ENCODE measurements at regions not wholly inside any gene's neighbourhood (a gene's known extent, or its start where the extent isn't known, plus 50 kb on each side); places are given as distances from the start of the nearest gene placed in this dataset.

DNA sequence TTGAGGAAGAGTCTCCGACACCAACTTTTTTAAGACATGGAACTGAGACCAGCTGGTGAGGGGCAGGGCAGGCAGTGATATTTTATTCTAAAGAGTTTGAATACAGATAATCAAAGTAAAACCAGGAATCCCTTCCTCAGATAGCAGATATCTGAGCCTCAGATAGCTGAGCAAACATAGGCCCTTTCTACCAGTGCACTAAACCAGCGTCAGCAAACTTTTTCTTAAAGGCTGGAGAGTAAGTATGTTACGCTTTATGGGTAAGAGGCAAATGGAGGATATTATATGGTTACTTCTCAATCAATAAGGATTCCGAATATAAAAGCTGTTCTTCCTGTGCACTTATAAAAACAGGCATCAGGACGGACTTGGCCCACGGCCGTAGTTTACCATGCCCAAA is 73.9 kb downstream of the WNT5A start:
- no peak for DNase-seq

DNA sequence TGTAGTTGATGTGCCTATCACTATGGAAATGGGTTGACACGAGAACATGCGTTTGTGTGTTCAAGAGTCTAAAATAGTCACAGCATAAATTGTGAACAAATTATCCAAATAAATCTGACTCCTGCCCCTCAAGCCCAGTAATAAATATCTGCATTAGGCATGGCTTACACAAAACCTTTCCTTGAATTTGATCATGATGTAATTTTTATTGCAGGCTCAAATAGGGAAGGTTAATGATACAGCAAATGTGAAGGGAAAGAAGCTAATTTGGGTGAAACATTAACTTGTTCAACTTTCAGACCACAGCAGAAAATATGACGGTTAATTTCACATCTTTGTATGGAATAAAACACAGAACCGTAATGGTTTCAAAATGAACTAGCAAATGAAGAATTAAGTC is 74.6 kb downstream of the WNT5A start:
- no peak for DNase-seq

DNA sequence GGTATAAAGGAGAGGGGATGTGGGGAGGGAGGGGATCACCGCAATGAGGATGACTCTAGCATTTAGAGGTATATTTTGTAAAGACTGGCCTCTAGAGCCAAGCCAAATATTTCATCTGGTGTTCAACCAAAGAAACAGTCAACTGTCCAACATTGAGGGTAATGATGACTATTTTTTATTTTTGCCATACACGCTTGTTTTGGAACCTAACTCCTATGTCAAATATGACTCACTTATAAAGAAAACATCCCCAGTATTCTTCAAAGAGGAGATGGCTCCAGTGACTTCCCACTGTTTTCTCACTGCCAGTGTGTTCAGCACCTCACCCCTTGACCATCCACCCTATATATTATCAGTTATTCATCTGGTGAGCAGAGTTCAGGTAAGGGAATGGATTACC is 77.3 kb downstream of the WNT5A start:
- DNase-seq, result no peak

DNA sequence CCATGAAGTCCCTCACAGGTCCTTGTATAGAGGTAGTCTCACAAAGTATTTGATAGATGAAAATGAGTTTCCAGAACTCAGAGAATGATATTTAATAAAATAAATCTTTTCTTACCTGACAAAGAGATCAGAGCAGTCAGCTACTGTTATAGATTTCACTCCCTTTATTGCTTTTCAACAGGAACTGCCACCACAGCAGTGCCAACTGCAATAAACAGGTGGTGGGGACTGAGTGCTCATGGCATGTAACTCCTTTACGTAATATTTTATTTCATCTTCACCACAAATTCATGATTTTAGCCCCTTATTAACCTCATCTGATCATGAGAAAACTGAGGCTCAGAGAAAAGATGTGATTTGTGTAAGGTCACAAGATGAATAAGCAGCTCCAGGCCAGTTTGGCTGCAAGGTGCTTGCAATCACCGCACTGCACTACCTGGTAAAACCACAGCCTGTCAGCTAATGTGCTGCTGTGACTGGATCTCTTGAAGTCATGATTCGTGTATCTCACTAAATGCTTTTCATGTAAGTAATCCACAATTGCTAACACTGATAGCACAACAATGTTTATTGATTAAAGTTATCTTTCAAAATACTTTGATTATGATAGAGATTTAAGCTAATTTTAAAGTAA is 78.8 kb downstream of the WNT5A start:
- DNase-seq, result no peak

DNA sequence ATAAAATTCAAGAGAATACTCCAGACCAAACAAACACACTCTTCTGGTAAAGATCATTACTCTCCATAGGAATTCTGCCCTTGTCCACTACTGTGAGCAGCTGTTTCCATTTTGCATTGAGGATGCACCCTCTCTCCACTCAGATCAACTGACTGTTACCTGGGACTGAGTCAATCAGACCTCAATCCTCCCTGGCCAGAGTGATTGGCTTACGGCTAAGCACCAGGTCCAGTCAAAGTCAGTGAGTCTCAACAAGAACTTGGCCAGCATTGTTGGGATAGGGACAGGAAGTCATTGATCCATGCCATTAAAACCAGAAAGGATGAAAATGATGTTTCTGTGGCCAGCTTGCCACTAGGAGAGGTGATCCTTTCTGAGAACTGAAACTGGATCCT is 79.7 kb downstream of the WNT5A start:
- DNase-seq, result no peak

DNA sequence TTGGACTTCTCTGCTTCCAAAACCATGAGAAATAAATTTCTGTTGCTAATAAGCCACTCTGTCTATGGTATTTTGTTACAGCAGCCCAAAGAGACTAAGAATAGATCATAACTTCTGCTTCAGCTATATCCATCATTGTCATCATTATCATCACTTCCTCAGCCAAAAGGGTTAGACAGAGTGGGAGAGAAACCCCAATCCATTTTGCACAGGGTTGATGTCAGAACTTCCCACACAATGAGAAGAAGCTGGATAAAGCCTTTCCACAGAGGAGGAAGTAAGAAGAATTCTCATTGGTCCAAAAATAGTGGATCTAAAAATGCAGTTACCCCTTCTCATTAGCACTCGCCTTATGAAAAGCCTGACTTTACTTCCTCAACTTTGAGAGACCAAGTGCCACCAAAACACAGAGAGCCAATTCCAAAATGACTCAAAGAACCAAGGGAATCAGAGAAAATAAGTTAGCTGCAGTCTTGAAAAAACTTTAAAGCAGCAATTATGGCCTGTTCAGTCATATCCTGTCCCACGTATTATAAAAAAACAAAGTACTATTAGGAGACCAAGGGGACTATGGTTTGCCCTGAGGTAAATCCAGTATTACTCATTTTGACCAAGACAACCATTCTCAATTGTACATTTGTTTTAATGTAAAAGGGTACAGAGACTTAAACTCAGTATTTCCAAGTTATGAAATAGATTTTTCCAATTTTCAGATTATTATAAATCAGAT is 80.2 kb downstream of the WNT5A start:
- no peak for DNase-seq

DNA sequence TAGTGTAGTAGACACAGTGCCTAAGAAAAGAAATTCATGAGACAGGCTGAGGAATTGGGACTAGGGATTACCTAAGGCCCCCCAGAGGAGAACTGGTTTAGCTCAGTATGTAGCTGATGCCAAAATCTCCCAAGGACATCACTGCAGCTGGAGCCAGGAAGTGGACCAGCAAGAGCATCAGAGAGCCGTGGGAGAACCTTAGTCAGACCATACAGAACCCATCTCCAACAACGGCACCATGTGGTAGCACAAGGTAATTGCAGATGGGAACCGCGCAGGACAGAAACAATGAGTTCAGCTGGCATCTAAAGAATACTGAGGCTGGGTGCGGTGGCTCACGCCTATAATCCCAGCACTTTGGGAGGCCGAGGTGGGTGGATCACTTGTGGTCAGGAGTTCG is 81.7 kb downstream of the WNT5A start:
- peak; percentile 1 to 5 for DNase-seq

DNA sequence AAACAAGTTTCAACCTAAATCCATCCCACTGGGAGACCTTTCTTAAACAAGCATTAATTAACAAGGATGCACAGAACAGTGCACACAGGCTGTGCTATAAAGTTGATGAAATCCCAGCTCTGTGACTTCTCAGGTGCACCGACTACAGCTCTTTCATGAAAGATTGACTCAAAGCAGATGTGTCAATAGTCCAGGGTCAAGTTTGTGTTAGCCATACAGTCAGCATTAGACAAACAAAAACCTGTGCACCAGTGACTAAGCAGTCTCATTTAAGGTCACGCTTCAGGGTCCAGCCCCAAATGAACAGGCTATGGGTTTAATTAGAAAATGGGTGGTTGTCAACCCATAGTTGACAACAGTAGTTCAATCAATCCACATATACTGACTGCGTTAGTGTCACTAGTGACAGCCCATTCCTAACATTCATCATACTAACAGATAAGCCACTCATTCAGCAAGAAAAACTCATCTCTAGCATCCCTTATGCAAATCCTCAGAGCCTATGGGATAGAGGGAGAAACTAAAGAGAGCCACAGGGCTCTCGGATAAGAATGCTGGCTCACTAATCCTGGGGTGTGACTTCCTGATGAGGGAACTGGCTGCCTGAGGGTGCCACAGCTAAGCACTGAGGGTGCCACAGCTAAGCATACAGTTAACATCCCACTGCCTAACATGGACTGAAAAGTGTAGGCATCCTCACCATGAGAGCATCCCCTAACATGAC is 84.1 kb downstream of the WNT5A start:
- DNase-seq, result no peak

DNA sequence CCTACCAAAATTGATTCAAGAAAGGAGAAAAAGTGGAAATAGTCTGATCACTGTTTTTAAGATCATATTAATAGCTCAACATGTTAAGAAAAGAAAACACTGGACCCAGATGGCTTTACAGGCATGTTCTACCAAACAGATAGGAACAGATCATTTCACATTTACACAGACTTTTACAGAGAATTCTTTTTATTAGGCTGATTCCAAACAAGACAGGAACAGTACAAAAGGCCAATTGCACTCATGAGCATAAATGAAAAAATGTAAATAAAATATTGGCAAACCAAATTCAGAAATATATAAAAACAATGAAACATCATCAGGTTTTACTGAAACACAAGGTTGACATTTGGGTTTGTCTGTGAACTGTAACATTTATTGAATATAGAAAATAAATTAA is 106.5 kb downstream of the WNT5A start:
- DNase-seq, result no peak

DNA sequence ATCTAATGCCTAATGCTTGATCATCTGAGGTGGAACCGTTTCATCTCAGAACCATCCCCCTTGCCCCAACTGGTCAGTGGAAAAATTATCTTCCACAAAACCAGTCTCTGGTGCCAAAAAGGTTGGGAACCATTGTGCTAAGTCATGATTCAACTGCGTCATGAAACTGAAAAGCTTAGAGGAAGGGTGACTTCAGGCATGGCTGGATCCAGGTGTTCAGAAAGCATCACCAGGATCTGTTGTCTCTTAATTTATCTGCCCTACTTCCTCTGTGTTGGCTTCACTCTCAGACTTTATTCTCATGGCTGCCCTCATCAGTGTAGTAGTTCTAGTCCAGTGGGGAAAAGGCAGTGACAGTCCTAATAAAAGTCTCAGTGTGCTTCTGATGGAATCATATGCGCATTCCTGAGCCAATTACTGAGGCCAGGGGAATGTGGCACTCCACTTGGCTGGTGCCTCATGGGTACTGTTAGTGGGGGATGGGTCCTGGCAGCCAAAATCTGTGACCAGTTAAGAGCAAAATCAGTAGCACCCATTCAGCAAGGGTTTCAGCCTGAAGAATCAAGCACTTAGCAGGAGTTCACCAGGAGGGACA is 110.3 kb downstream of the WNT5A start:
- DNase-seq, result no peak

DNA sequence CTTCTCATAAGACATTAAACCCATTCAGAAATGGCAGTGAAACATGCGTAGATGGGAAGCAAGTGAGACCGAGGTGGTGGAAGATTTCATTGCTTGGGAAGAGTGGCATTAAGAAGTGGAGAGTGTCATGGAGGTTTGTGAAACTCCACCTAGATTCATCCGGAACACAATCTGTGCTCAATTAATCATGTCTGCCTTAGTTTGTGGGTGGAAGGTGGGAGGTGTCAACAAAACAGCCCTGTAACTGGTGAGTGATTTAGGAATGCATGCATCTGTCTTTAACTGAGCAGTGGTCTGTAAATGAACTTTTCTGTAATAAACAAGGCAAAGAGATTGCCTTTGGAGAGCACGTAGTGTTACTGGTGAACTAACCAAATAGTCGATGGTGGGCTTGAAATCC is 113.7 kb downstream of the WNT5A start:
- no peak for DNase-seq

DNA sequence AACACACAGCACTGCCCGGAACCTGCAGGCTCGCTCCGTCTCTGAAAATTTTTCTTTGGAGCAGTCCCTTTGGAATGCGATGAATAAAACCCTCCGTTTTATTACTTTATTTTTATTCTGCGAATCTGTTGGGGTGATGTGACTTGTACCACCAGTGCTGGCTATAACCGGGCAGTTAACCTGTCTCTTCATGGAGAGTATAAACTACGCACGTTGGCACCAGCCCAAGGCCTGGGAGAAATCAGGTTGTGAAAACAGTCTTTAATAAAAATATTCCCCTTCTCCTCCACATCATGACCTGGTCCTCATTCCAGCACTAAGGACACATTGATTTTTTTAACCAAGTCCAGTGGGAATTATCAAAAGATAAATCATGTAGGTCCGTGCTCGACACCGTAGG is 116.8 kb downstream of the WNT5A start:
- DNase-seq, result no peak

DNA sequence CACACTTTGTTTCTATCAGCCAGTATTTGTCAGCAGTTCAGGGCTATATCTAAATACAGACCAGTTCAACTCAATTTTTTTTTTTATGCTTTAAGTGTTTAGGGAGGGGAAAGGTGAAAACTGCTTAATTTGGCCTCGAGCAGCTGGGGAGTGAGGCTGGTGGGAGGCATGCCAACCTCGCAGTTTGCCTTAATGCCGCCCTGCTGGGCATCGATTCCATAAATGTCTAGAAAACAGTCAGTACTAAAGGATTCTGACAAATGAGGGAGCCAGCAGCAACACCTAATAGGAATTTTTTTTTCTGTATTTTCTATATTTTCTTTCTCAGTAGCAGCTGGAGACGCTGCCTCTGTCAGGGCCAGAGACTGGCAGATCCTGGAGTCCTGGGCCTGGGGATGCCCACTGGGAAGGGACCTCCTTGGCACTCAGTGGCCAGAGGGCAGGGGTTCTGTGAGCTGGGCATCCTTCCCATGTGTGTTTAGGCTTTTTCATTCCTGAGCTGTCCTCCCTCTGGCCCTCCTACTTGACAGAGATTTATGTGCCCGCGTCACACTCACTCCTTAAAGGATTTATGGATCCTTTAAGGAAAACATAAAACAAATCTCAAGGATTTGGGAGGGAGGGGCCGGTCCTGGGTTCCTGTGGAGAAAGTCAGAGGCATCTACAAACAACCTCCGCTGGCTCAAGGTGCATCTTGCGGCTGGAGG is 117.8 kb downstream of the WNT5A start:
- DNase-seq, result no peak

DNA sequence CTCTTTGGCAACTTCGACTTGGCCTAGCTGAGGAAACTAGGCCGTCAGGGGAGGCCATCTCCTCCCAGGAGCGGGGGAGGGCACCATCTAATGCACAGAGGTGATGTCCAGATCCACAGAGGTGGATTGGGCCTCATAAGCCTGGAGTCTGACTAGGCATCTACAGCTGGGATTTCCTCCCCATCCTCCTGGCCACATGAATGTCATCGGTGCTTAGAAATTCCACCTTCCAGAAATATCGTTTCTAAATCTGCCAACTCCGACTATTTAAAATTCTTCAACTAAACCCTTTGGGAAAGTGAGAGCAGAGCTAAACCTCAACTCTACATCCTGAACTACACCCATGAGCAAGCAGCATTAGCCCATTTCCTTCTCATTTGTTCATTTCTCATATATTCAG is 118.7 kb downstream of the WNT5A start:
- no peak for DNase-seq

DNA sequence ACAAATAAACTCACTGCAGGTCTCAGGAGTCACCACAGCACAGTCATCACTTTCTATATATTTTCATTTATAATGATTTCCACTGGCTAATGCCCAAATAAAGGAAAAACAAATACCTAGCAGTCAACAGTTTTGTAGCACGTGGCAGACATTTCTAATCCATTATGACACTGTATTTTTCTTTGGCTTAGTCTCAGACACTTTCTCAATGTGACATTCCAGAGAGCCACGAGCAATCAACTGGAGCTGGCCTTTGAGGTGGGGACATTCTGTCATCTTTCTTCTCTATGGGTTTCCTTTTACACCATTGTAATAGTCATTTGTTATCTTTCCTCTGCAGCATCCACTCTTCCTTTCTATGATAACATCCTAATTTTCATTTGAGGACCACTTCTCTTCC is 119.7 kb downstream of the WNT5A start:
- no peak for DNase-seq

DNA sequence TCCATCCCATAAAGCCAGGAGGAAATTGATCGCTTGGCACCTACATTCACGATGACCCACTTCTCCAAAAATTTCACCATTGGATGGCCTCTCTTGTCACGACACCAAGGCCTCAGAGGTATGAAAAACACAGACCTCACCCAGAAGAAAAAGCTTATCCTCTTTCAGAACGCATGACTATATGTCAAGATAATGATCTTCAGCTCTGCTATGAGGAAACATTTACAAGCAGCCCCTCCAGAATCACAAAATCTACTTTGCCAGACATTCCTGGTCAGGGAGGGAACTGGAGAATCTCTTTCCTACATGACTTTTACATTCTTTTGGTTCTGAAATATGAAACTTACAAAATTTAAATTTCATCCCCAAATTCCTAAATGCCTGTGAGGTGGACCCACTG is 122.7 kb downstream of the WNT5A start:
- DNase-seq, result no peak

DNA sequence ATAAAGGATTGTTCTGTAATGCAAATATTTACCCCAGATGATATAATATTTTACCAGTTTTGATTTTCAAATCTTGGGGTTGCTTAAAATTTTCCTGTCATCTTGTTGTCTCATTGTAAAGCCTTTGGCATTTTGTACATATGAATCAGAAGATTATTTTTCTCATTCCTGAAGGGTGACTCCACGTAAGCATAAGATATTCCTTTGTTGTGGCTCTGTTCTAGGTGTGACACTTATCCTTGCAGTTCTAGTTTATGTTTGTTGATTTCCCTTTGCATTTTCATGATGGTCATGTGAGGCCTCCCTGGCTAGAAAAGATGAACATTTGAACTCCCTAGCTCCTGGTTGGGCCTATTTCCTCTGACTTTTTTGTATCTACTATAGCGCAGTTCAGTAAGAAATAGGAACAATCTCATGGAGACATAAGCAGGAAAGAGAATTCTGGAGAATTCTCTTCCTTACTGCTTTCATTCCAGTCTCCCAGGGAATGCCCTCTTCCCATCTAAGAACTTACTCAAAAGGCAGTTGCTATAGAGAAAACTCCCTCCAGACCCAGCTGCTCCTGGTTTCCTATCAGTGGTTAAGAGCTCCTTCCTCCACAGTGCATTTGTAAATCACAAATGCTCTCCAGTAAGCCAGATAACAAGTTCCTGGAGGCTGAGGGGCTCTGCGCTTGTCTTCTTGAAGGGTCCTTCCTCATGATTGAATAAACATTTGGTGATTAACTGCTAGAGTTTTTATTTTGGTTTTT is 124.7 kb downstream of the WNT5A start:
- no peak for DNase-seq

DNA sequence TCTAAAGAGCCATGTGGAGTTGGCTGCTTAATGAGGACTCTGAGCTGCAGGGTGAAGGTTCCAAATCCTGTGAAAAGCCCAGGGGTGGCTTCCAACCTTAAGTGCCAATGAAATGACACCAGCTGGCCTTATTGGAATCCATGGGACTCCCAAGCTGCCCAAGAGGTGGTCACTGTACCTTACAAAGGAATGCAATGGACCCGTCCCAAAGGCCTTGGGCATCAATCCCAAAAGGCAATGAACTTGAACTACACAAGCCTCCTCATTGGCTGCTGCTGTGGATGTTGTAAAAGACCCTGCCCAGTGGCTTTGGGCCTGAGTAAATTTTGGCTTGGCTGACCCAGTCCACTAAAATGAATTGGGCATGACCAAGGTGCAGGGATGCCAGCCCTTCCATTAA is 129.3 kb downstream of the WNT5A start:
- DNase-seq, result no peak

DNA sequence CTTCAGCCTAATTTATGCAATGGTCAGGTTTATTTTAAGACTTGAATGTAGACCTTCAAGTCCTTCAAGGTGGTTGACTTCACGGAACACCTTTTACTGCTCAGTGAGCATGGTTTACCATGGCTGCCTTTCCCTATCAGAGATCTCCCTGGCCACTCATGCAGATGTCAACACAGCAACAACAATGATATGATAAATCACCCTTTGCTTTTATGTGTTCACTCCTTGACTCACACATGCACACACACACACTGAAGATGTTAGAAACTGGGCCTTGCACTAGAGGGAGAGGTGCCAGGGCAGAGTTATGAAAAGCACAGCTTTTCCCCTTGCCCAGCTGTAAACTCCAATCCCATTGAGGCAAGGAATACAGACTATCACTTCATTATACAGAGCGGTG is 134.4 kb downstream of the WNT5A start:
- DNase-seq, result no peak

DNA sequence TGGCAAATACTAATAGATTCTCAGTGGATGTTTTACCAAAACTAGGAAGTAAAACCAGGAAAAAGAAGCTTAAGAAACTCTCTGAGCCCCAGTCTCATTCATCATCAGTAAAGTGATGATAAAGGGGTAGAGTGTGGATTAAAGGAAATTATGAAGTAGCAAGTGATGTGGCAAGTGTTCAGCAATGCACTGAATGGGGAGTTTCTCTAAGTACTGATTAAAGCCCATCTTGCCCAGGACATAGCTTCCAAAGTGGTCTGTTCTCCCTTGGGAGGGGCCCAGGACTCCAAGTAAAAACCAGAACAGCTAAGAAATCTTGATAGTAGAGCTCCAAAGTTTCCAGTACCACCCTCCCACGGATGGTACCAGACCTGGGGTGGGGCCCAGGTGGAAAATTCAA is 137.3 kb downstream of the WNT5A start:
- no peak for DNase-seq

DNA sequence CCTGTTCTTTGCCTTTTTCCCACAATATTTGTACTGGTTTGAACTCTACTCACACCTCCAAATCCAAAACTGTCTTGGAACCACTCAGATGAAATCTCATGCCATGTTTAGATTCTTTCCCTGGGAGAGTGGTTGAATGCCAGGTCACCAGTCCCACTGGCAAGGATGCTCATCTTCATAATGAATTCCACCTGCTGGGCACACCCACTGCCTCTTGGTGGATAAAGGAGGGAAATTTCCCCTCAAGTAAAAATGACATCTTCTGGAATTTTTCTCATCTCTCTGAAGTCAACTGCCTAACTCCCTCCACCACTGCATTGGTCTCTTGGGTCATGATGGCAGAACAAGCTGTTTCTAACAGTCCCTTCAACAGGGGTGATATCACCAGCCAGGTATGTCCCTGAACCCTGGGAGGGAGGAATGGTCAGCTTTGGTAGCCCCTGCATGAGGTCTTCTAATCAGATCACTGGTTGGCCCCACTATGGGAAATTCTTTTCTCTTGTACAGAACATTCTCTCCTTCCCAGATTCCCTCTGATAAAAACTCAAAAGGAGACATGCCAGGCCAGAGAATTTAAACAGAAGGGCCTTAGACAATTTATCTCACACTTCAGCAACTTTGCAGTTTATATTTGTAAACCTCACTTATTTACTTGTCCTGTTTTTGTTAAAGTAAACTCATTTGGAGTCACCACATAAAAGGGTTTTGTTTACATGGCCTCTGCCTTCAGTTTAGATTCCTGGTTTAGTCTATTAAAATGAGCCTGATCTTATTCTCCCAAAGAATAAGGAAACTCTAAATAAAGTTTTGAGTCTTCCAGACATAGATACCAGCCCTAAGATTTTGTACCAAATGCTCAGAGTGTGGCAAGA is 143.4 kb downstream of the WNT5A start:
- DNase-seq, result no peak

Data from activated CD4-positive, alpha-beta T cell treated with anti-CD3 and anti-CD28 coated beads, Interleukin-2, amount 50 U/mL, for 48 hours (primary cell).